ENCODE measurements at regions not wholly inside any gene's neighbourhood (a gene's known extent, or its start where the extent isn't known, plus 50 kb on each side); places are given as distances from the start of the nearest gene placed in this dataset.

DNA sequence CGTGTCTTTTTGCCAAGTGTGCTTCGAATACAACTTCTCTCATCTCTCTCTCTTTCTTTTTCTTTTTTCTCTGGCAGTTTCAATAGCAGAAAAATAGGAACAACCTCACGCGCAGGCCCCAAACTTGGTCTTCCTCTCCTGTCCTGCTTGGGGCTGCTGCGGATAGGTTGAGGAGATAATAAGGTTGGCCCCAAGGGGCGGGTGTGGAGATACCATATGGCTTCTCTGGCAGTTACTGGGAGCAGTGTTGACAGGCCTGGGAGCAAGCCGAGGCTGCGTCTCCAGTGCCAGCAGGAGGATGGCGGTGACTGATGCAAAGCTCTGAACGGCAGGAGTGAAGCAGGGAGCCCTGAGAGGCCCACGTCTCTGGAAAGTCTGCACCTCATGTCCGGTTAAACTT, 89.5 kb upstream of the MANSC4 start:
- Histone ChIP-seq H3K9me3 (no peaks in the 10 kb centered on the region), H3K36me3 (no peaks in the 10 kb centered on the region), H3K27me3 (no peaks in the 10 kb centered on the region), H3K4me1 (no peaks in the 10 kb centered on the region), H3K4me3 (ENCODE audit: low read depth, low read length) (no peak overlapping the region)
- peak; percentile 28 for DNase-seq
- TF ChIP-seq, protein P1, sequence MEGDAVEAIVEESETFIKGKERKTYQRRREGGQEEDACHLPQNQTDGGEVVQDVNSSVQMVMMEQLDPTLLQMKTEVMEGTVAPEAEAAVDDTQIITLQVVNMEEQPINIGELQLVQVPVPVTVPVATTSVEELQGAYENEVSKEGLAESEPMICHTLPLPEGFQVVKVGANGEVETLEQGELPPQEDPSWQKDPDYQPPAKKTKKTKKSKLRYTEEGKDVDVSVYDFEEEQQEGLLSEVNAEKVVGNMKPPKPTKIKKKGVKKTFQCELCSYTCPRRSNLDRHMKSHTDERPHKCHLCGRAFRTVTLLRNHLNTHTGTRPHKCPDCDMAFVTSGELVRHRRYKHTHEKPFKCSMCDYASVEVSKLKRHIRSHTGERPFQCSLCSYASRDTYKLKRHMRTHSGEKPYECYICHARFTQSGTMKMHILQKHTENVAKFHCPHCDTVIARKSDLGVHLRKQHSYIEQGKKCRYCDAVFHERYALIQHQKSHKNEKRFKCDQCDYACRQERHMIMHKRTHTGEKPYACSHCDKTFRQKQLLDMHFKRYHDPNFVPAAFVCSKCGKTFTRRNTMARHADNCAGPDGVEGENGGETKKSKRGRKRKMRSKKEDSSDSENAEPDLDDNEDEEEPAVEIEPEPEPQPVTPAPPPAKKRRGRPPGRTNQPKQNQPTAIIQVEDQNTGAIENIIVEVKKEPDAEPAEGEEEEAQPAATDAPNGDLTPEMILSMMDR (IDR thresholded peaks at IDR 0.05; ENCODE audit: low read depth, low read length): no peak

GRCh38 chr12:27868139-27868538, 88.1 kb upstream of the MANSC4 start:
- no peaks in the 10 kb centered on the region for H3K27me3 ChIP-seq
- no peak for DNase-seq
- H3K36me3 ChIP-seq: no peaks in the 10 kb centered on the region
- no peaks in the 10 kb centered on the region for H3K9me3 ChIP-seq
- no peaks in the 10 kb centered on the region for H3K4me1 ChIP-seq
- TF ChIP-seq, protein P1 (IDR thresholded peaks at IDR 0.05; ENCODE audit: low read depth, low read length): no peak
- no peak overlapping the region for H3K4me3 ChIP-seq (ENCODE audit: low read depth, low read length)

- H3K36me3 ChIP-seq: no peaks in the 10 kb centered on the region
- H3K9me3 ChIP-seq: no peaks in the 10 kb centered on the region
- H3K4me1 ChIP-seq: no peaks in the 10 kb centered on the region
- H3K27me3 ChIP-seq: no peaks in the 10 kb centered on the region
- H3K4me3 ChIP-seq (ENCODE audit: low read depth, low read length): no peak overlapping the region
- TF ChIP-seq, protein P1 (IDR thresholded peaks at IDR 0.05; ENCODE audit: low read depth, low read length): no peak
- no peak for DNase-seq
Measured at GRCh38 chr12:27866373-27867101, 86.5 kb upstream of the MANSC4 start.

DNA sequence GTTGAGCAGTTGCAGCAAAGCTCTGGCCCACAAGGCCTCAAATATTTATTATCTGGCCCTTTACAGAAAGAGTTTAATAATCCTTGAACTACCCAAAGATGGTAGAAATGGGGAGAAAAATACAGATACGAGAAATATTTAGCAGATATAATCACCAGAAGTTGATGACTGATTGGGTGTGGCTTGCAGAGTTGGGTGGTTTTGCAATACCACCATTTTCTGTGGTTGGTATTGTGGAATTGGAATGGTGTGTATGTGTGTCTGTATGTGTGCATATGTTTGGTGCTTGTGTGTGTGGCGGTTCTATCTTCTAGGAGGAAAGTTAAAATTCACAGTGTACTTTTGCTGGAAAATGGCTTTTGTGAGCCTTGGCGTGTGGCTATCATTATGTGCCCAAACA, 85.4 kb upstream of the MANSC4 start:
- no peak for DNase-seq

DNA sequence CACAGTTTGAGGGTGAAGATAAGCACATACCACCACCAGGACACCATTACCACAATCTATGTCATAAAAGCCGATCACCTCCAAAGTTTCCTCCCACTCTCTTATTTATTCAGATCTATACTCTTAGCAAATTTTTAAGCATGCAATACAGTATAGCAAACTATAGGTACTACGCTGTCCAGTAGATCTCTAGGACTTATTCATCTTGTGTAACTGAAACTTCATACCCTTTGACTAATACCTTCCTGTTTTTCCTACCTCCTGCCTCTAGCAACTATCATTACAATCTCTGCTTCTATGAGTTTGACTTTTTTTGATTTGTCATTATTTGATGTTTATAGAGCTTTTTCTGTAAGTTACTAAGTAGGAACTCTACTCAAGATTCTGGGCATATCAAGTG, 84.5 kb upstream of the MANSC4 start:
- DNase-seq: no peak
- TF ChIP-seq, protein P1 (IDR thresholded peaks at IDR 0.05; ENCODE audit: low read depth, low read length): no peak
- Histone ChIP-seq H3K9me3 (no peaks in the 10 kb centered on the region), H3K4me3 (ENCODE audit: low read depth, low read length) (no peak overlapping the region), H3K4me1 (no peaks in the 10 kb centered on the region), H3K36me3 (no peaks in the 10 kb centered on the region), H3K27me3 (no peaks in the 10 kb centered on the region)

More for the DNA sequence above, 85.4 kb upstream of the MANSC4 start:
- Histone ChIP-seq H3K9me3 (no peaks in the 10 kb centered on the region), H3K27me3 (no peaks in the 10 kb centered on the region), H3K4me1 (no peaks in the 10 kb centered on the region), H3K36me3 (no peaks in the 10 kb centered on the region), H3K4me3 (ENCODE audit: low read depth, low read length) (no peak overlapping the region)
- TF ChIP-seq, protein P1 (IDR thresholded peaks at IDR 0.05; ENCODE audit: low read depth, low read length): no peak

DNA sequence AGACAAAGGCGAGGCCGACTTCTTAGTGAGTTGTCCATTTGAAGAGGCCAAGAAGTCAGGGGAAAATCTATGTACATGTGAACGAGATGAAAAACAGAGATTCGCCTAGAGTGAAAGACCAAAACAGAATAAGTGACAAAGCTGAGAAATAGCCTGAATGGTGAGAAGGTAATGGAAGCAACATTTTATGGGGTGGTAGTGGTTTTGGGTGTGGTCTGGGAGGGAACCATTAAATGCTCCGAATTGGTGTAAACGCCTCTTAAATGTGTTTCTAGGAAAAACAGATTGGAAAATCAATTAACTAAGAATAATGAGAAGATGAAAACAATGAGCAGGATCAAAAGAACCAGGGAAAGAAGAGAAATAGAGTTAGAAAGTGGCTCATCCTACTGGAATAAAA, 83.8 kb upstream of the MANSC4 start:
- H3K9me3 ChIP-seq: no peaks in the 10 kb centered on the region
- no peaks in the 10 kb centered on the region for H3K36me3 ChIP-seq
- TF ChIP-seq, protein P1 (IDR thresholded peaks at IDR 0.05; ENCODE audit: low read depth, low read length): no peak
- no peak for DNase-seq
- no peak overlapping the region for H3K4me3 ChIP-seq (ENCODE audit: low read depth, low read length)
- H3K4me1 ChIP-seq: no peaks in the 10 kb centered on the region
- H3K27me3 ChIP-seq: no peaks in the 10 kb centered on the region
